Stimulated activated effector memory CD8-positive, alpha-beta T cell treated with anti-CD3 and anti-CD28 coated beads, Interleukin-12 subunit alpha, Interleukin-12 subunit beta, amount 100 ng/mL, for 72 hours (primary cell): ENCODE measurements at regions not wholly inside any gene's neighbourhood (a gene's known extent, or its start where the extent isn't known, plus 50 kb on each side); places are given as distances from the start of the nearest gene placed in this dataset.

Experiments used
- ATAC-seq: fragments of 150-1000 bp; cut with Tn5 transposase; 2 replicates; pipeline ENCODE4 v1.10.0; 2021
- DNase-seq, 2 donors: peaks; one replicate each; pipeline ENCODE4 v3.0.0; 2021 to 2022; ENCODE audit warnings: low spot score in 2 of 2
- H3K27ac Mint-ChIP-seq: one replicate; pipeline ENCODE4 v1.8.0; 2022; ENCODE audit warnings: mild to moderate bottlenecking, mixed read lengths
- H3K36me3 Mint-ChIP-seq: one replicate; pipeline ENCODE4 v1.8.0; 2022; ENCODE audit warnings: mild to moderate bottlenecking, mixed read lengths
- H3K4me1 Mint-ChIP-seq: one replicate; pipeline ENCODE4 v1.8.0; 2022; ENCODE audit warnings: mixed read lengths
- H3K4me3 Mint-ChIP-seq: one replicate; pipeline ENCODE4 v1.8.0; 2022; ENCODE audit warnings: mild to moderate bottlenecking, mixed read lengths
- H3K9me3 Mint-ChIP-seq: one replicate; pipeline ENCODE4 v1.8.0; 2022; ENCODE audit warnings: mixed read lengths

- Mint-ChIP-seq H3K27ac (no peak overlapping the region), H3K9me3 (peaks cover 11% of the 10 kb centered on the region), H3K36me3 (no peaks in the 10 kb centered on the region), H3K4me3 (no peak overlapping the region), H3K4me1 (no peaks in the 10 kb centered on the region)
- ATAC-seq (no peak), DNase-seq (no peak)
Observed at GRCh38 chr3:65251375-65251774, 563.6 kb upstream of the ADAMTS9 start.

- ATAC-seq: no peak
- no peaks in the 10 kb centered on the region for H3K36me3 Mint-ChIP-seq
Observed at GRCh38 chr3:65246561-65246960, 558.8 kb upstream of the ADAMTS9 start.

GRCh38 chr3:65245133-65246063 is 557.6 kb upstream of the ADAMTS9 start:
- Mint-ChIP-seq H3K9me3 (peaks cover 12% of the 10 kb centered on the region), H3K36me3 (no peaks in the 10 kb centered on the region), H3K4me1 (no peaks in the 10 kb centered on the region), H3K27ac (no peak overlapping the region), H3K4me3 (no peak overlapping the region)
- ATAC-seq (no peak), DNase-seq (no peak)

More at GRCh38 chr3:65246561-65246960, 558.8 kb upstream of the ADAMTS9 start:
- no peaks in the 10 kb centered on the region for H3K4me1 Mint-ChIP-seq
- no peak overlapping the region for H3K4me3 Mint-ChIP-seq
- peaks cover 11% of the 10 kb centered on the region for H3K9me3 Mint-ChIP-seq
- no peak overlapping the region for H3K27ac Mint-ChIP-seq
- no peak for DNase-seq

- H3K27ac Mint-ChIP-seq: no peak overlapping the region
Observed at GRCh38 chr3:65240366-65240765, 552.6 kb upstream of the ADAMTS9 start.

GRCh38 chr3:65238652-65239051 is 550.9 kb upstream of the ADAMTS9 start:
- ATAC-seq: no peak

More at GRCh38 chr3:65240366-65240765, 552.6 kb upstream of the ADAMTS9 start:
- Mint-ChIP-seq H3K4me3 (no peak overlapping the region), H3K36me3 (no peaks in the 10 kb centered on the region), H3K9me3 (peaks cover 16% of the 10 kb centered on the region), H3K4me1 (no peaks in the 10 kb centered on the region)
- DNase-seq: no peak
- no peak for ATAC-seq

GRCh38 chr3:65234499-65234898 is 546.7 kb upstream of the ADAMTS9 start:
- no peaks in the 10 kb centered on the region for H3K36me3 Mint-ChIP-seq
- no peak overlapping the region for H3K27ac Mint-ChIP-seq
- H3K4me1 Mint-ChIP-seq: no peaks in the 10 kb centered on the region
- DNase-seq (no peak), ATAC-seq (no peak)
- H3K4me3 Mint-ChIP-seq: no peak overlapping the region
- peaks cover 6% of the 10 kb centered on the region for H3K9me3 Mint-ChIP-seq

More at GRCh38 chr3:65238652-65239051, 550.9 kb upstream of the ADAMTS9 start:
- Mint-ChIP-seq H3K4me3 (no peak overlapping the region), H3K27ac (no peak overlapping the region), H3K4me1 (no peaks in the 10 kb centered on the region), H3K36me3 (no peaks in the 10 kb centered on the region), H3K9me3 (peaks cover 16% of the 10 kb centered on the region)
- DNase-seq: no peak

GRCh38 chr3:65233561-65233960 is 545.8 kb upstream of the ADAMTS9 start:
- Mint-ChIP-seq H3K27ac (no peak overlapping the region), H3K9me3 (peaks cover 6% of the 10 kb centered on the region), H3K4me3 (no peak overlapping the region), H3K36me3 (no peaks in the 10 kb centered on the region), H3K4me1 (no peaks in the 10 kb centered on the region)
- DNase-seq (no peak), ATAC-seq (no peak)

GRCh38 chr3:65231544-65231943 is 543.7 kb upstream of the ADAMTS9 start:
- Mint-ChIP-seq H3K4me1 (no peaks in the 10 kb centered on the region), H3K36me3 (no peaks in the 10 kb centered on the region), H3K4me3 (no peak overlapping the region), H3K27ac (no peak overlapping the region), H3K9me3 (peaks cover 3% of the 10 kb centered on the region)
- DNase-seq (no peak), ATAC-seq (no peak)

GRCh38 chr3:65230261-65231139 is 542.7 kb upstream of the ADAMTS9 start:
- no peak overlapping the region for H3K27ac Mint-ChIP-seq

GRCh38 chr3:65226287-65226686 is 538.5 kb upstream of the ADAMTS9 start:
- ATAC-seq (no peak), DNase-seq (no peak)
- Mint-ChIP-seq H3K4me1 (no peaks in the 10 kb centered on the region), H3K4me3 (no peak overlapping the region), H3K27ac (no peak overlapping the region), H3K9me3 (peaks cover 9% of the 10 kb centered on the region), H3K36me3 (no peaks in the 10 kb centered on the region)

More at GRCh38 chr3:65230261-65231139, 542.7 kb upstream of the ADAMTS9 start:
- Mint-ChIP-seq H3K4me1 (no peaks in the 10 kb centered on the region), H3K9me3 (peaks cover 3% of the 10 kb centered on the region), H3K4me3 (no peak overlapping the region), H3K36me3 (no peaks in the 10 kb centered on the region)
- no peak for ATAC-seq
- no peak for DNase-seq

GRCh38 chr3:65210026-65210814 is 522.4 kb upstream of the ADAMTS9 start:
- H3K4me1 Mint-ChIP-seq: no peaks in the 10 kb centered on the region
- DNase-seq: no peak
- no peak overlapping the region for H3K4me3 Mint-ChIP-seq
- peaks cover 12% of the 10 kb centered on the region for H3K9me3 Mint-ChIP-seq
- no peak overlapping the region for H3K27ac Mint-ChIP-seq
- no peak for ATAC-seq
- no peaks in the 10 kb centered on the region for H3K36me3 Mint-ChIP-seq

- H3K4me3 Mint-ChIP-seq: no peak overlapping the region
- H3K36me3 Mint-ChIP-seq: no peaks in the 10 kb centered on the region
- H3K4me1 Mint-ChIP-seq: no peaks in the 10 kb centered on the region
- peaks cover 8% of the 10 kb centered on the region for H3K9me3 Mint-ChIP-seq
- no peak overlapping the region for H3K27ac Mint-ChIP-seq
- ATAC-seq (no peak), DNase-seq (no peak)
Observed at GRCh38 chr3:65202395-65202794, 514.6 kb upstream of the ADAMTS9 start.

- no peaks in the 10 kb centered on the region for H3K4me1 Mint-ChIP-seq
- H3K9me3 Mint-ChIP-seq: peaks cover 10% of the 10 kb centered on the region
- DNase-seq (no peak), ATAC-seq (no peak)
- H3K27ac Mint-ChIP-seq: no peak overlapping the region
- no peak overlapping the region for H3K4me3 Mint-ChIP-seq
- H3K36me3 Mint-ChIP-seq: no peaks in the 10 kb centered on the region
Observed at GRCh38 chr3:65201926-65202325, 514.1 kb upstream of the ADAMTS9 start.

- Mint-ChIP-seq H3K36me3 (no peaks in the 10 kb centered on the region), H3K9me3 (peaks cover 10% of the 10 kb centered on the region), H3K27ac (no peak overlapping the region), H3K4me3 (no peak overlapping the region), H3K4me1 (no peaks in the 10 kb centered on the region)
- DNase-seq (no peak), ATAC-seq (no peak)
Observed at GRCh38 chr3:65200310-65200970, 512.6 kb upstream of the ADAMTS9 start.
